ENCODE measurements at regions not wholly inside any gene's neighbourhood (a gene's known extent, or its start where the extent isn't known, plus 50 kb on each side); places are given as distances from the start of the nearest gene placed in this dataset.

DNA sequence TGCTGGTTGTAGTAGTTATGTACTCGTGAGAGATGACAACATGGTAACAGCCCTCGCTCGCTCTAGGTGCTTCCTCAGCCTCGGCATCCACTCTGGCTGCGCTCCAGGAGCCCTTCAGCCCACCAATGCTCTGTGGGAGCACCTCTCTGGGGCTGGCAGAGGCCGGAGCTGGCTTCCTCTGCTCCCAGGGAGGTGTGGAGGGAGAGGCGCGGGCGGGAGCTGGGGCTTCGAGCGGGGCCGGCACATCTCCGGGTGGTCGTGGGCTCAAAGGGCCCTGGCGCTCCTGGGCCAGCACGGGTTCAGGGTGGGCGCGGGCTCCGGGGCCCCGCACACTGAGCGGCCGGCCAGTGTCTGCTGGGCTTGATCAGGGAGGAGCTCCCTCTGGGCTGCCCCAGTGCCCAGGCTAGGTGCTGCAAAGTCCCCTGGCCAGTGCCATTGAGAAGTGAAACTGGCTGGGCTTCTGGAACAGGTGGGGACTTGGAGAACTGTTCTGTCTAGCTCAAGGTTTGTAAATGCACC, 1012.1 kb downstream of the CNTNAP5 start:
- WGBS, 2 experiments: 92% methylated on average over 22 of the region's 22 CpGs
- Histone ChIP-seq H3K4me3 (ENCODE audit: insufficient read depth, low read depth, low read length) (no peak overlapping the region), H3K27me3 (ENCODE audit: control insufficient read depth, insufficient read depth, low read length, poor library complexity, severe bottlenecking) (no peaks in the 10 kb centered on the region), H3K9me3 (ENCODE audit: control insufficient read depth, low read length) (no peaks in the 10 kb centered on the region), H3K4me1 (ENCODE audit: control insufficient read depth, insufficient read depth, low read length) (no peaks in the 10 kb centered on the region), H3K27ac (ENCODE audit: insufficient read depth, low read depth, low read length, poor library complexity, severe bottlenecking) (no peak overlapping the region), H3K36me3 (ENCODE audit: control insufficient read depth, insufficient read depth, low read length) (no peaks in the 10 kb centered on the region)

DNA sequence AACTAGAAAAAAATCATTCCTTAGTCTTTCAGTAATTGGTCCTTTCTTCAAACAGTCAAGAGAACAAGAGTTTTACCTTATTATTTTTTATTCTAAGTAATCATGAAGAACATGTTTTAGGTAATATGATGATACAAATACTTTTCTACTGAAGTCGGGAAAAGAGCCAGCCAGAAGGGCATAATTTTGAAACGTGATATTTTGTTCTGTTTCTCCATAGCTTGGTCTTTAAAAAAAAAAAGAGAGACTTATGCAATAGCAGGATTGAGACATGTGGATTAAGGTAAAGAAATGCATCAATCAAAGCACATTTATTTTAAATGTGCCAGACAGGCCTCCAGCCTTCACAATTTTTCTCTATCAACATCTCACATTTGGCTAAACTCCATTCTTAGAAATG, 1016.8 kb downstream of the CNTNAP5 start:
- 96 to 100% methylated on average over 2 of the region's 2 CpGs for WGBS, 2 experiments
- Histone ChIP-seq H3K9me3 (ENCODE audit: control insufficient read depth, low read length) (no peaks in the 10 kb centered on the region), H3K36me3 (ENCODE audit: control insufficient read depth, insufficient read depth, low read length) (no peaks in the 10 kb centered on the region), H3K4me3 (ENCODE audit: insufficient read depth, low read depth, low read length) (no peak overlapping the region), H3K4me1 (ENCODE audit: control insufficient read depth, insufficient read depth, low read length) (no peaks in the 10 kb centered on the region), H3K27ac (ENCODE audit: insufficient read depth, low read depth, low read length, poor library complexity, severe bottlenecking) (no peak overlapping the region), H3K27me3 (ENCODE audit: control insufficient read depth, insufficient read depth, low read length, poor library complexity, severe bottlenecking) (no peaks in the 10 kb centered on the region)

DNA sequence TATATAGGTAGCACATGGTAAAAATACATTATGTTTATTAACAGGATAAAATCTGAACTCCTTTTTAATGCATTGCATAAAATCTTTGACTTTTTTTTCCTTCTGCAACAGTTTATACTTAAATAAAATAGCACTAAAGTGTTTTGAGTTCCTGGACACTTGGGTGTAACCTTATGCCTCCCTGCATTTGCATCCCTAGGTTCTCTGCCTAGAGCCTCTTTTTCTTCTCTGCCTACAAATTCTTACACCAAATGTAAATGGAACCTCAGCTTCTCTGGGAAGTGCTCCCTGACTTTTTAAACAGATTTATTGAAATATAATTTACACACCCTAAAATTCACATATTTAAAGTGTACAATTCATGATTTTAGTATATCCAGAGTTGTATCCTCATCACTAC, 1017.6 kb downstream of the CNTNAP5 start:
- H3K36me3 ChIP-seq (ENCODE audit: control insufficient read depth, insufficient read depth, low read length): no peaks in the 10 kb centered on the region
- no peaks in the 10 kb centered on the region for H3K4me1 ChIP-seq (ENCODE audit: control insufficient read depth, insufficient read depth, low read length)
- no peaks in the 10 kb centered on the region for H3K9me3 ChIP-seq (ENCODE audit: control insufficient read depth, low read length)
- H3K4me3 ChIP-seq (ENCODE audit: insufficient read depth, low read depth, low read length): no peak overlapping the region
- no peaks in the 10 kb centered on the region for H3K27me3 ChIP-seq (ENCODE audit: control insufficient read depth, insufficient read depth, low read length, poor library complexity, severe bottlenecking)
- no peak overlapping the region for H3K27ac ChIP-seq (ENCODE audit: insufficient read depth, low read depth, low read length, poor library complexity, severe bottlenecking)

DNA sequence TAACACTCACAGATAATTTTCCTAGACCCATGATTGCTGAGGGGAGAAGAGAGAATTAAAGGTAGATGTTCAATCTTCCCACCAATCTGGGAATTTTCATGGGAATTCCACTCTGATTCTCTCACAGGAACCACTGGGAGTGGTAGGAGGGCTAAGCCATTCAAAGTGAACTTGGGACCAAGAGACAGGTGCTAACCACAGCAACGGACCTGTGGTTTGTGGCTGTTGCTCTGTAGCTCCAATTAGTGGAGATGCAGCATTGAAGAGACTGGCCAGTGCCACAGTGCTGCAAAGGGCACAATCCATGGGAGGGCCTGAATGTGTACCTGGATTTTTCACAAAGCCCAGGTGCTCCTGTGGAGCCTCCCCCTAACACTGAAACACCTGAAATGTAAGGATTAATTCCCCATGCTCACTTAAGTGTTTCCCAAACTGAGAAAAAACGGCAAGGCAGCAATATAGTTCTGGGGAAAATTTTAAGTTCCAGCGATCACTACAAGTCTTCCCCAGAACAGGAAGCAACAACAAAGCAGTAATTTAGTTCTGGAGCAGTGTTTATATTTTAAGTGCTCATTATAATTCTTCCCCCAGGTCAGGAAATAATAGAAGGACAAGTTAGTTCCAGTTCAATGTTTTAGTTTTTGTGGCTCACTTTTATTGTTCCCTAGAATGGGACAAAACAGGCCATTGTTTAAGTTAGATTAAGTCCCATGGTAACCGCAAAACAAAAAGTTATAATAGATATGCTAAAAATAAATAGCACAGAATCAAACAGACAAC, 1045.8 kb downstream of the CNTNAP5 start:
- H3K36me3 ChIP-seq (ENCODE audit: control insufficient read depth, insufficient read depth, low read length): no peaks in the 10 kb centered on the region
- H3K4me3 ChIP-seq (ENCODE audit: insufficient read depth, low read depth, low read length): no peak overlapping the region
- H3K9me3 ChIP-seq (ENCODE audit: control insufficient read depth, low read length): no peaks in the 10 kb centered on the region
- H3K4me1 ChIP-seq (ENCODE audit: control insufficient read depth, insufficient read depth, low read length): no peaks in the 10 kb centered on the region
- no peaks in the 10 kb centered on the region for H3K27me3 ChIP-seq (ENCODE audit: control insufficient read depth, insufficient read depth, low read length, poor library complexity, severe bottlenecking)
- H3K27ac ChIP-seq (ENCODE audit: insufficient read depth, low read depth, low read length, poor library complexity, severe bottlenecking): no peak overlapping the region
- WGBS, 2 experiments: 79 to 93% methylated on average over 1 to 3 of the region's 4 CpGs

DNA sequence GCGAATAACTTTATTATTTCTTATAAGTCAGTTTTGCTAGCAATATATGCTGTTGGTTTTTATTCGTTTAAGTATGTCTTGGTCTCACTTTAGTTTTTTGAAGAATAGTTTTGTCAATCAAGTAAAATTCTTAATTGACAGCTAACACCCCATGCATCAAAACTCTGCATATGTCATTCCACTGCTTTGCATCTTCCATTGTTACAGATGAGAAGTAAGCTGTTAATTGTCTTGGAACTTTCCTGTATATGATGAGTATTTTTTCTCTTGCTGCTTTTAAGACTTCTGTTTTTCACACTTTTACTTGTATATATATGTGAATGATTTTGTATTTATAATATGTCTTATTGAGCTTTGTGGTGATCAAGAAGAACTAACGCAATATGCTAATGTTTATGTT, 1048.4 kb downstream of the CNTNAP5 start:
- Histone ChIP-seq H3K27ac (ENCODE audit: insufficient read depth, low read depth, low read length, poor library complexity, severe bottlenecking) (no peak overlapping the region), H3K9me3 (ENCODE audit: control insufficient read depth, low read length) (no peaks in the 10 kb centered on the region), H3K4me3 (ENCODE audit: insufficient read depth, low read depth, low read length) (no peak overlapping the region), H3K4me1 (ENCODE audit: control insufficient read depth, insufficient read depth, low read length) (no peaks in the 10 kb centered on the region), H3K27me3 (ENCODE audit: control insufficient read depth, insufficient read depth, low read length, poor library complexity, severe bottlenecking) (no peaks in the 10 kb centered on the region), H3K36me3 (ENCODE audit: control insufficient read depth, insufficient read depth, low read length) (no peaks in the 10 kb centered on the region)
- 92 to 98% methylated on average over 1 to 3 of the region's 3 CpGs for WGBS, 2 experiments

DNA sequence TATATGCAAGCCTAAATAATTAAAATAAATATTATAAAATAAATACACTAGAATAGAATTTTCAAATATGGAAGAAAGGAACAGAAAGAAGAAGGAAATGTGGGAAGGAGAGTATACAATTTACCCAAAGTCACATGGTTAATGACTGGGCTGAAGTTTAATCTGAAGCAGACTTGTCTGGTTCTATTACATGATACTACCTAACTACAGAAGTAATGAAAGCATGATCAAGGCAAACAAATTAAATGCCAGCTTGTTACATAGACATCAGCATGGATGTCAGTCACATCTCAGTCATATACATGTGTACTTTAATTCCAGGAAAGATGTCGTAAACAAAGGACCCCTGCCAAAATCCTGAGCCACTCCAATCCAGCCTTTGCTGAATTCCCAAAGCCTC, 1060.8 kb downstream of the CNTNAP5 start:
- Histone ChIP-seq H3K9me3 (ENCODE audit: control insufficient read depth, low read length) (no peaks in the 10 kb centered on the region), H3K4me1 (ENCODE audit: control insufficient read depth, insufficient read depth, low read length) (no peaks in the 10 kb centered on the region), H3K36me3 (ENCODE audit: control insufficient read depth, insufficient read depth, low read length) (no peaks in the 10 kb centered on the region), H3K27ac (ENCODE audit: insufficient read depth, low read depth, low read length, poor library complexity, severe bottlenecking) (no peak overlapping the region), H3K4me3 (ENCODE audit: insufficient read depth, low read depth, low read length) (no peak overlapping the region), H3K27me3 (ENCODE audit: control insufficient read depth, insufficient read depth, low read length, poor library complexity, severe bottlenecking) (no peaks in the 10 kb centered on the region)
- 89 to 90% methylated on average over 1 of the region's 1 CpG for WGBS, 2 experiments

DNA sequence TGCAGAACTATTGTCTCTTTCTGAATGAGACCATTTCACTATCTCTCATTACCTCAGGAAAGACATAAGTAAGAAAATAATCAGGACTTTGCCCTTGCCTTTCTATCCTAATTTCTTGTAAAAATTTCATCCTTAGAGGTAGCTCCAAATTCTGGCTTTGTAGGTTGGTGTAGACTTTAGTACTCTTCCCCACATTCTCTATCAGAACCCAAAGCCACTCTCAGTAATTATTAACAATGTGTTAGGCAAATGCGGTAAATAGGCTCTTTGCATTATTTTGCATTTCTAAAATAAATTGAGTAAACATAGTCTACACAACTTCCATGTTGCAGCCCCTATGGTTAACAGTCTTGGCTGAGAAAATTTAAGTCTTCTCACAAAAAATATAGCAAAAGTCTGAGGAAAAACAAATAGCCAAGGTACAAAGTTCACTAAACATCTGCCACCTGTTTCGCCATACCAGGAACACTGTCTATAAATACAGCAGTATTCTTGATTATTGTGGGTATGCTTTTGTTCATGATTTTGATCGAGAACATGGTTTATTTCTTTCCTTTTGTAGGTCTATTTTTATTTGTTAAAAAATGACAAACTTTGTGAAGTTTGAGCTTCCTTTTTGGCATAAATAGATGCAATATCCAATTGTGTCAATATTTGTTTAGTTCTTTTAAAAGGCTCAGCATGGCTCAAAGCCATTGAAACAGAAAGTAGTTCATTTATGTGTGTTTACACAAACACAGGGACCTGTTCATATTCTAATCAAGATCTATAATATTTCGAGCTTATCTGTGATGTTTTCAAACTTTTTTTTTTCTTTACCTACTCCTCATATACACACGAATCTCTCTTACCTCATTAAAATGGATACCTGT, 1061.5 kb downstream of the CNTNAP5 start:
- WGBS, 2 experiments: 87% methylated on average over 4 to 5 of the region's 5 CpGs
- Histone ChIP-seq H3K4me3 (ENCODE audit: insufficient read depth, low read depth, low read length) (no peak overlapping the region), H3K27me3 (ENCODE audit: control insufficient read depth, insufficient read depth, low read length, poor library complexity, severe bottlenecking) (no peaks in the 10 kb centered on the region), H3K36me3 (ENCODE audit: control insufficient read depth, insufficient read depth, low read length) (no peaks in the 10 kb centered on the region), H3K9me3 (ENCODE audit: control insufficient read depth, low read length) (no peaks in the 10 kb centered on the region), H3K27ac (ENCODE audit: insufficient read depth, low read depth, low read length, poor library complexity, severe bottlenecking) (no peak overlapping the region), H3K4me1 (ENCODE audit: control insufficient read depth, insufficient read depth, low read length) (no peaks in the 10 kb centered on the region)

DNA sequence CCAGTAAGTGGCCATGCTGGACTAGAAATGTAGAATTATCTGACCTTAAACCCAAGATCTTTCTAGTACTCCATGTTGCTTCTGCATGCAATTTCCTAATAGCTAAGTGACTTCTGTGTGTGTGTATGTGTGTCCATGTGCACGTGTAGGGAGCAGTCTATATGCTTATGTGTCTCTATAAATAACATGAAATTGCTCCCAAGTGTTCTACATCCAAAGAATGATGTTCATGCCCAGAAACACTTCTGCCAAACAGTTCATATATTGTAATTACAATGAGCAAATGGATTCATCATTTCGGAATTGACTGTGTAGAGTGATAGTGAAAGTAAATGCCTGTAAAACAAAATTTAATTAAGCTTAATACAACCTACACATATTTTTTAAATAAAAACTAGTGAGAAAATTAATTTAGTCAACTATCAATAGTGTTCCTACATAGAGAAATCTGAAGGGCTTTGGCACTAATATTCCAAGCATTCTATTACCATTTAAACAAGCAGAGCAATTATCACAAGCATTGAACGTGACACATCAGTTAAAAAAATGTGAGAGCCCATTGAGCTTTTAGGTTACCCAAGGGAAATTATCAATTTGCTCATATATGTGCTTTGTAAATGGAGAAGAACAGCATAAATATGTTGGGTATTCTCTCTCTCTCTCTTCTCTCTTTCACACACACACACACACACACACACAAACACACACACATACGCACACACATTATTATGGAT, 1067.4 kb downstream of the CNTNAP5 start:
- Histone ChIP-seq H3K27me3 (ENCODE audit: control insufficient read depth, insufficient read depth, low read length, poor library complexity, severe bottlenecking) (no peaks in the 10 kb centered on the region), H3K27ac (ENCODE audit: insufficient read depth, low read depth, low read length, poor library complexity, severe bottlenecking) (no peak overlapping the region), H3K9me3 (ENCODE audit: control insufficient read depth, low read length) (no peaks in the 10 kb centered on the region), H3K4me3 (ENCODE audit: insufficient read depth, low read depth, low read length) (no peak overlapping the region), H3K4me1 (ENCODE audit: control insufficient read depth, insufficient read depth, low read length) (no peaks in the 10 kb centered on the region), H3K36me3 (ENCODE audit: control insufficient read depth, insufficient read depth, low read length) (no peaks in the 10 kb centered on the region)
- 92 to 94% methylated on average over 2 to 3 of the region's 4 CpGs for WGBS, 2 experiments

DNA sequence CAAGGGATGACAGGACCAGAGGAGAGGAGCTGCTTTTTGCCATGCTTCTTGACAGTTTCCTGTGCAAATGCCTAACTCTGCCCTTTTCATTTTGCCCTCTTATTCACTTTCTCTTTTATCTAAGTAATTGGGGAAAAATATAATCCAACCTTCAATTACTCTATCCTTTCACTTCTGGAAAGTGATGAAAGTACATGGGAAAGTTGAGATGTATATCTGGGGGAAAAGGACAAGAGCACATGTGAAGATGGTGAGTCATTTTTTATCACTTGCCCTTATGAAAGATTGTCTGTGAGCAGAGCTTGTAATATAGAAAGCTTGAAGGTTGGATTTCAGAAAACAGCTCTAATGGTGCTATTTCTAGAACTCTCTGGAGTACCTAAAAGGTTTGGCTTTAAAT, 1070.7 kb downstream of the CNTNAP5 start:
- Histone ChIP-seq H3K27ac (ENCODE audit: insufficient read depth, low read depth, low read length, poor library complexity, severe bottlenecking) (no peak overlapping the region), H3K4me3 (ENCODE audit: insufficient read depth, low read depth, low read length) (no peak overlapping the region), H3K9me3 (ENCODE audit: control insufficient read depth, low read length) (no peaks in the 10 kb centered on the region), H3K36me3 (ENCODE audit: control insufficient read depth, insufficient read depth, low read length) (no peaks in the 10 kb centered on the region), H3K4me1 (ENCODE audit: control insufficient read depth, insufficient read depth, low read length) (no peaks in the 10 kb centered on the region), H3K27me3 (ENCODE audit: control insufficient read depth, insufficient read depth, low read length, poor library complexity, severe bottlenecking) (no peaks in the 10 kb centered on the region)

DNA sequence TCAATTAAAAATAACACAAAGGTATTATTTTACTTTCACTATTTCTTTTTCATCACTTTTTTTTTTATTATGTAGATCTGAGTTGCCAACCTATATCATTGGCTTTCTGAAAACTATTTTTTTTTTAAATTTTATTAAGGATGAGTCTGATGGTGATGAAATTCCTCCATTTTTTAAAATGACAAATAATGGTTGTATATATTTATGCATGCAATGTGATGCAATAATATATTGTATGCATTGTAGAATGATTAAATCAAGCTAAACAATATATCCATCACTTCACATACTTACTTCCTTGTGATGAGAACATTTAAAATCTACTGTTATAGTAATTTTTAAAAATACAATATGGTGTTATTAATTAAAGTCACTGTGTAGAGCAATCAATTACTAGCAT, 1081.6 kb downstream of the CNTNAP5 start:
- Histone ChIP-seq H3K27me3 (ENCODE audit: control insufficient read depth, insufficient read depth, low read length, poor library complexity, severe bottlenecking) (no peaks in the 10 kb centered on the region), H3K9me3 (ENCODE audit: control insufficient read depth, low read length) (no peaks in the 10 kb centered on the region), H3K4me1 (ENCODE audit: control insufficient read depth, insufficient read depth, low read length) (no peaks in the 10 kb centered on the region), H3K4me3 (ENCODE audit: insufficient read depth, low read depth, low read length) (no peak overlapping the region), H3K36me3 (ENCODE audit: control insufficient read depth, insufficient read depth, low read length) (no peaks in the 10 kb centered on the region), H3K27ac (ENCODE audit: insufficient read depth, low read depth, low read length, poor library complexity, severe bottlenecking) (no peak overlapping the region)
